ENCODE measurements at regions not wholly inside any gene's neighbourhood (a gene's known extent, or its start where the extent isn't known, plus 50 kb on each side); places are given as distances from the start of the nearest gene placed in this dataset.

DNA sequence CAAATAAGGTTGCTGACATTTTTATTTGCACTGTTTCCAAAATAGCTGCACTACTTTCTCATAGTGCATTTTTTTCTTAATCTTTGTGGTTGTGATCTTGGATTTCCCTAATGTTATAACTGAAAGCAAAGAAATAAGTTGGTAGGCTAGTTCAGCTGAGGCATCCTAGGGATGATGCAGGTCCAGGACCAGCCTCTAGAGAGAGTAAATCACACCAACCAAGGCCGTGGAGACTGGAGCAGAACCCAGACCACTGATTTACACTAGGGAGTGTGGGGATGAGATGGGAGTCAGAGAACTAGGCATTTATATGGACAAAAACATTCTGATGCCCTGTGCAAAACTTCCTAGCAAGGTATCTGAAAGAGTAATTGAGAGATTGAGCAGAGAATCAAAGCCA, 104.5 kb downstream of the URB2 start:
- Histone ChIP-seq H3K23me2 (ENCODE audit: low read depth, low read length) (no peaks in the 10 kb centered on the region; the same call in 1 of the 2 replicates), H3K18ac (ENCODE audit: extremely low read depth, low read length) (no peak overlapping the region), H3K14ac (ENCODE audit: insufficient read length) (no peak overlapping the region), H3K56ac (replicated peaks; ENCODE audit: insufficient read length, low read depth, low read length) (no peak overlapping the region), H4K20me1 (replicated peaks in 1 of 2; ENCODE audit: control insufficient read depth in 1 of 2, insufficient read depth in 2 of 2, low read length in 2 of 2) (no peaks in the 10 kb centered on the region), H4K5ac (ENCODE audit: insufficient read length, low read depth, low read length) (no peak overlapping the region), H3K4me1 (replicated peaks in 1 of 4; ENCODE audit: control insufficient read depth in 3 of 4, insufficient read depth in 4 of 4, low read length in 3 of 4) (no peaks in the 10 kb centered on the region; a peak in 1 of 7 replicates), H3K79me1 (ENCODE audit: low read depth, low read length) (no peaks in the 10 kb centered on the region), H3K4ac (replicated peaks; ENCODE audit: insufficient read length, low read depth, low read length) (no peak overlapping the region), H2BK5ac (ENCODE audit: low read depth, low read length) (no peak overlapping the region), H3K4me3 (ENCODE audit: extremely low read depth in 1 of 4, insufficient read depth in 2 of 4, low read depth in 3 of 4, low read length in 4 of 4) (no peak overlapping the region), H4K91ac (replicated peaks; ENCODE audit: insufficient read length, low read length) (no peak overlapping the region), H2BK12ac (ENCODE audit: low read depth, low read length) (no peak overlapping the region), H3K9me3 (ENCODE audit: insufficient read depth in 2 of 2, low read depth in 1 of 2, low read length in 1 of 2) (no peaks in the 10 kb centered on the region), H3K9ac (replicated peaks in 1 of 4; ENCODE audit: extremely low read depth in 1 of 4, low read depth in 3 of 4, low read length in 3 of 4) (no peak overlapping the region), H2BK120ac (replicated peaks; ENCODE audit: low read depth, low read length) (no peak overlapping the region), H3K27ac (ENCODE audit: low read depth, low read length) (no peak overlapping the region), H2BK15ac (ENCODE audit: low read length) (no peak overlapping the region), H2AFZ (ENCODE audit: low read length) (no peak overlapping the region), H3K4me2 (ENCODE audit: insufficient read depth in 1 of 2, low read depth in 2 of 2, low read length in 2 of 2) (no peak overlapping the region), H2AK5ac (ENCODE audit: low read depth, low read length) (no peak overlapping the region), H3K79me2 (ENCODE audit: control insufficient read depth in 1 of 2, insufficient read depth in 2 of 2, low read length in 2 of 2) (no peaks in the 10 kb centered on the region), H3K36me3 (ENCODE audit: control insufficient read depth in 2 of 4, insufficient read depth in 4 of 4, low read length in 3 of 4) (no peaks in the 10 kb centered on the region), H3K23ac (ENCODE audit: insufficient read length) (no peak overlapping the region), H2BK20ac (ENCODE audit: low read length) (no peak overlapping the region), H3K27me3 (replicated peaks in 1 of 4; ENCODE audit: control insufficient read depth in 3 of 4, extremely low read depth in 1 of 4, insufficient read depth in 3 of 4, low read length in 3 of 4) (no peaks in the 10 kb centered on the region), H4K8ac (ENCODE audit: extremely low read depth, insufficient read depth, low read length) (no peak overlapping the region)
- ChIA-PET POLR2A (ENCODE audit: partially characterized antibody) (no interaction called here), CTCF (ENCODE audit: partially characterized antibody) (interaction anchor here (0.6 to 2.6 kb wide), 6 partner anchors 9 to 1764 kb away, joined by 3 to 10 read pairs (median 4); no protein-coding TSS in a partner anchor)
- TF ChIP-seq RAD21 (IDR thresholded peaks at IDR 0.05 in 1 of 2, conservative IDR thresholded peaks at IDR 0.05 in 1 of 2; ENCODE audit: low read depth in 2 of 2, low read length in 2 of 2) = peak; percentile 16 to 35; a peak in 3 of 4 replicates
- TF ChIP-seq, protein P1, sequence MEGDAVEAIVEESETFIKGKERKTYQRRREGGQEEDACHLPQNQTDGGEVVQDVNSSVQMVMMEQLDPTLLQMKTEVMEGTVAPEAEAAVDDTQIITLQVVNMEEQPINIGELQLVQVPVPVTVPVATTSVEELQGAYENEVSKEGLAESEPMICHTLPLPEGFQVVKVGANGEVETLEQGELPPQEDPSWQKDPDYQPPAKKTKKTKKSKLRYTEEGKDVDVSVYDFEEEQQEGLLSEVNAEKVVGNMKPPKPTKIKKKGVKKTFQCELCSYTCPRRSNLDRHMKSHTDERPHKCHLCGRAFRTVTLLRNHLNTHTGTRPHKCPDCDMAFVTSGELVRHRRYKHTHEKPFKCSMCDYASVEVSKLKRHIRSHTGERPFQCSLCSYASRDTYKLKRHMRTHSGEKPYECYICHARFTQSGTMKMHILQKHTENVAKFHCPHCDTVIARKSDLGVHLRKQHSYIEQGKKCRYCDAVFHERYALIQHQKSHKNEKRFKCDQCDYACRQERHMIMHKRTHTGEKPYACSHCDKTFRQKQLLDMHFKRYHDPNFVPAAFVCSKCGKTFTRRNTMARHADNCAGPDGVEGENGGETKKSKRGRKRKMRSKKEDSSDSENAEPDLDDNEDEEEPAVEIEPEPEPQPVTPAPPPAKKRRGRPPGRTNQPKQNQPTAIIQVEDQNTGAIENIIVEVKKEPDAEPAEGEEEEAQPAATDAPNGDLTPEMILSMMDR (IDR thresholded peaks at IDR 0.05; ENCODE audit: control extremely low read depth in 1 of 3, insufficient read depth in 1 of 3, low read depth in 1 of 3, low read length in 3 of 3) = peak; percentile 4 to 7 (median 7); a peak in 2 of 4 replicates
- no peak for TF ChIP-seq CHD1 (IDR thresholded peaks at IDR 0.05; ENCODE audit: low read depth, low read length)
- no peak for FAIRE-seq
- DNase-seq (ENCODE audit: low read depth in 1 of 2, low spot score in 2 of 2) = no peak
- 93% methylated on average over 1 of the region's 1 CpG; no CpG with 5 or more reads in 1 of the 2 experiments for WGBS, 2 experiments (ENCODE audit: extremely low coverage in 1 of 2, insufficient coverage in 1 of 2, insufficient read length in 1 of 2, insufficient replicate concordance in 2 of 2, low coverage in 1 of 2, low lambda C conversion rate in 2 of 2, missing lambda C conversion rate in 1 of 2)
